NB4 (cell line): ENCODE measurements at regions not wholly inside any gene's neighbourhood (a gene's known extent, or its start where the extent isn't known, plus 50 kb on each side); places are given as distances from the start of the nearest gene placed in this dataset.

ENCODE experiments used
- DNase-seq: peaks from one replicate; pipeline ENCODE4 v3.0.0; 2010; ENCODE audit warnings: low read depth
- H3K4me3 ChIP-seq: one replicate; pipeline ENCODE4 v1.5.1; 2011; ENCODE audit warnings: mild to moderate bottlenecking, low read depth, low read length, moderate library complexity
- MYC ChIP-seq: IDR thresholded peaks from 2 replicates; pipeline ENCODE4 v1.6.1; 2011; ENCODE audit warnings: low read depth, low read length
- POLR2A ChIP-seq: IDR thresholded peaks from 2 replicates; pipeline ENCODE4 v1.6.1; 2011; ENCODE audit warnings: mild to moderate bottlenecking; ENCODE audit not compliant: insufficient read length; ENCODE audit errors: extremely low read depth
- TF ChIP-seq, protein P1 (sequence below): IDR thresholded peaks from 2 replicates; pipeline ENCODE4 v1.6.1; 2011; ENCODE audit warnings: low read depth, low read length
- TF ChIP-seq, protein P2 (sequence below): IDR thresholded peaks from one replicate; pipeline ENCODE4 v1.5.1; 2012; ENCODE audit warnings: low read depth, low read length

DNA sequence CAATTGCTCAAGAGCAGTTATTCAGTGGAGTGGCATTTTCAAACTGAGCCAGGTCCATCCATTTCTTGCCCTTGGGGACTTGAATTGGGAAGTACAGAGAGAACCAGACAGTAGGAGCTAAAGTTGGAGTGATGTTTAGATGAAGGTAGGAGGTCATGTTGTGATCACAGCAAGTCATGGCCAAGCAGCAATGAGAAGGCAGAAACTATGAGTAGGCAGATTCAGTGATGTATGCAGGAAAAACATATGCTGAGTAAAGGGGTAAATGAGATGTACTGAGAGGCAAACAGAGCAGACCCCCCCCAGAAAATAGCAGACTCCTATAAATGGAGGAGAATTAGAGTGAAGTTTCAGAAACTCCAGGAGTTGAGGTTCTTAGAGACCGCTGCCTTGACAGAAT lies 95.8 kb downstream of the PERP start:
- no peak overlapping the region for H3K4me3 ChIP-seq
- TF ChIP-seq, protein P1, sequence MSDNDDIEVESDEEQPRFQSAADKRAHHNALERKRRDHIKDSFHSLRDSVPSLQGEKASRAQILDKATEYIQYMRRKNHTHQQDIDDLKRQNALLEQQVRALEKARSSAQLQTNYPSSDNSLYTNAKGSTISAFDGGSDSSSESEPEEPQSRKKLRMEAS, result no peak
- TF ChIP-seq POLR2A (no peak), MYC (no peak)
- TF ChIP-seq, protein P2, sequence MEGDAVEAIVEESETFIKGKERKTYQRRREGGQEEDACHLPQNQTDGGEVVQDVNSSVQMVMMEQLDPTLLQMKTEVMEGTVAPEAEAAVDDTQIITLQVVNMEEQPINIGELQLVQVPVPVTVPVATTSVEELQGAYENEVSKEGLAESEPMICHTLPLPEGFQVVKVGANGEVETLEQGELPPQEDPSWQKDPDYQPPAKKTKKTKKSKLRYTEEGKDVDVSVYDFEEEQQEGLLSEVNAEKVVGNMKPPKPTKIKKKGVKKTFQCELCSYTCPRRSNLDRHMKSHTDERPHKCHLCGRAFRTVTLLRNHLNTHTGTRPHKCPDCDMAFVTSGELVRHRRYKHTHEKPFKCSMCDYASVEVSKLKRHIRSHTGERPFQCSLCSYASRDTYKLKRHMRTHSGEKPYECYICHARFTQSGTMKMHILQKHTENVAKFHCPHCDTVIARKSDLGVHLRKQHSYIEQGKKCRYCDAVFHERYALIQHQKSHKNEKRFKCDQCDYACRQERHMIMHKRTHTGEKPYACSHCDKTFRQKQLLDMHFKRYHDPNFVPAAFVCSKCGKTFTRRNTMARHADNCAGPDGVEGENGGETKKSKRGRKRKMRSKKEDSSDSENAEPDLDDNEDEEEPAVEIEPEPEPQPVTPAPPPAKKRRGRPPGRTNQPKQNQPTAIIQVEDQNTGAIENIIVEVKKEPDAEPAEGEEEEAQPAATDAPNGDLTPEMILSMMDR, result no peak
- no peak for DNase-seq

DNA sequence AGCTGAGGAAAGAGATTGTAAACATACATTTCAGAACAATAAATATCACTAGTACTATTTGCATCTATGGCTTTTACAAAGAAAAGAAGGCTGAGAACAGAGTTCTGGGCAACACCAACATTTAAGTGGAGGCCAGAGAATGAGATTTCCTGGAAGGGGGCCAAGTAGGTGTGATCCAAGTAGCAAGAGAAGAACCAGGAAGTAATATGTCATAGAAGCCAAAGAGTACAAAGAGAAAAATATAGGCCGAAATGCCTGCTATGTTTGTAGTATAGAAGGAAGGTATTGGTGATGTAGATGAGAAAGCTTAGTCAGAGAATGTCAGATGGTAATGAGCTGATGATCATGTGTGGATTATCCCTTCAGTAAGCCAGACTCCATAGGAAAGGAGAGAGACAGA lies 94.5 kb downstream of the PERP start:
- TF ChIP-seq, protein P1, result no peak
- TF ChIP-seq POLR2A, result no peak
- TF ChIP-seq MYC, result no peak
- TF ChIP-seq, protein P2, result no peak

DNA sequence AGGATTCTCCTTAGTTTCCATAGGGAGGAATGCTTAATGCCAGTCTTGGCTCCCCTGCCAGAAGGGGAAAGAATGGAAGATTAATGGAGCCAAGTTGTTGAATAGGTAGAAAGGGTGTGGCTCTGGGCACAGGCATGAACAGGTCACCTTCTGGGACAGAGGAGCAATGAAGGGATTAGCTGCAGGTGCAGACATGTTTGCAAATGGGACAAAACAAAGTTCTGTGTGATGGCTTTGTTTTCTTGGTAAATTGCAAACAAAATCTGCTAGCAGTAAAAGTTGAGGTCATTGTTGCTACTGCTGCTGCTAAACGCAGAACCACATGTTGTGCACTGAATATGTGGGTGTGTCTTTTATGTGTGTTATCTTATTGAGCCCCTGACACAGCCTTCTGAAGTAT lies 93.3 kb downstream of the PERP start:
- no peak overlapping the region for H3K4me3 ChIP-seq
- TF ChIP-seq, protein P1, result no peak
- TF ChIP-seq MYC (no peak), POLR2A (no peak)
- TF ChIP-seq, protein P2, result no peak
- no peak for DNase-seq

More for the DNA sequence above, 94.5 kb downstream of the PERP start:
- DNase-seq, result no peak
- H3K4me3 ChIP-seq, result no peak overlapping the region

DNA sequence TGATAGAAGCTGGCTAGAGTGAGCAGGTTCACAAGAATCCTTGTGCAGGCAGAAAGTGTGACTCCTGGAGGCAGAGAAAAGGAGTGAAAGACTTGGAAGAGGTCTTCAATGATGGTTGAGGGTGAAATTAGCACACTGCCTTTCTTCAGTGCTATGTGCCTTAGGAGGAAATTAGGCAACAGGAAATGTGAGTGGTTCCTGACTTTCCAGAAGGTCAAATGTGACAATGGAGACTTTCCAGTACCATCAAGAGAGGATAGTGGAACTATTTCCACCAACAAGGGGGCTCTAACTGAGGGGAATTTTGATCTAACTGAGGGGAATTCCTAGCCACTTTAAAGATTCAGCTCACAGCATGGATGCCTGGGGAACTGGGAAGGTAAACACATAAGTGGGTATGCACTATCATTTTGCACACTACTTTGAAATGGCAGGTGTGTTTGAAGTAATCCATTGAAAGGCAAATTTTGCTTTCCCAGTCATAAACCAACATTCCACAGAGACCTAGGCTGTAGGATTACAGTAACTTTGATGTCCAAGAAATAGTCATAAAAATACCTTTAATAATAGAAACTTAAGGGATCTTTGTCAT lies 90.0 kb downstream of the PERP start:
- DNase-seq, result peak; percentile 45

DNA sequence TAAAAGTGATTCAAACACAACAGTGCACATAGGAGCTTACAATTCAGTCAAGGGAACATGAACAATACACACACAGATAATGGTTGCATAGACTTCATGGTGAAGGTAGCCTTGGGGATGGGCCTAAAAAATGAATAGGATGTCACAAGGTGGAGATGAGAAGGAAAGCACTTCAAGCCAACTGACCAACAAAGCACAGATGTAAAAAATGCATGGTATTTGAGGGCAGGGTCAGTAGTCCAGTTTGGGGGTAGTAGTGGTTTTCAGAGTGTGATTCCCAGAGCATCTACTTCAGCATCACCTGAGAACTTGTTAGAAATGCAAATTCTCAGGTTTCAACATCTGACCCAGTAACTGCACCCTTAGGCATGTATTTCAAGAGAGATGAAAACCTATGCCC lies 88.9 kb downstream of the PERP start:
- no peak for DNase-seq
- TF ChIP-seq POLR2A, result no peak
- TF ChIP-seq MYC, result no peak
- TF ChIP-seq, protein P1, result no peak
- TF ChIP-seq, protein P2, result no peak
- H3K4me3 ChIP-seq, result no peak overlapping the region

More for the DNA sequence above, 90.0 kb downstream of the PERP start:
- TF ChIP-seq, protein P1, result no peak
- TF ChIP-seq POLR2A (no peak), MYC (no peak)
- TF ChIP-seq, protein P2, result no peak
- H3K4me3 ChIP-seq, result no peak overlapping the region
